SIG-M5 treated with dmso at 0.1 percent for 504 hours (cell line): ENCODE measurements at regions not wholly inside any gene's neighbourhood (a gene's known extent, or its start where the extent isn't known, plus 50 kb on each side); places are given as distances from the start of the nearest gene placed in this dataset.
"Not testable (repeated sequence)": the region's sequence is repeated elsewhere in the genome, so short reads cannot be mapped to it uniquely, and the experiment has no call there.

Experiments used
- DNase-seq: peaks from one replicate; lab custom pipeline; 2025; ENCODE audit not compliant: unreplicated experiment; lab: John Stamatoyannopoulos, UW

- DNase-seq = no peak
Observed at GRCh38 chr22:26768952-26769351, 111.6 kb downstream of the MIAT start.

- DNase-seq = no peak
Observed at GRCh38 chr22:26769663-26770062, 112.3 kb downstream of the MIAT start.

DNA sequence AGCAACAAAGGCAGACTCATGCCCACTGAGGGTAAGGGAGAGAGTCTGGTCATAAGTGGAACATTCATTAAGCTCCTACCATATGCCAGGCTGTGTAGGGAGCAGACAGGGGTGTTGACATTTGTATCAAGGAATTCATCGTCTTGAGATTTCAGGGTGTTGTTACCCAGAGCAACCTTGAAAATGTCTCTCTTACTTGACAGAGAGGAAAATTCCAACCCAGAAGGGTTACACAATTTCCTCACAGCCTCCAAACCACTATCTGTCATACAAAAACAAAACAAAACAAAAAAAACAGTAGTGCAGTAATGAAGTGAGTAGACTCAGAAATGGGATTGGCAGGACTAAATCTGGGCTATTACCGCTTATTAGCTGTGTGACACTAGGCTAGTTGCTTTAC lies 113.2 kb downstream of the MIAT start:
- no peak for DNase-seq

- DNase-seq = not testable (repeated sequence)
Observed at GRCh38 chr22:26773054-26773453, 115.7 kb downstream of the MIAT start.

DNA sequence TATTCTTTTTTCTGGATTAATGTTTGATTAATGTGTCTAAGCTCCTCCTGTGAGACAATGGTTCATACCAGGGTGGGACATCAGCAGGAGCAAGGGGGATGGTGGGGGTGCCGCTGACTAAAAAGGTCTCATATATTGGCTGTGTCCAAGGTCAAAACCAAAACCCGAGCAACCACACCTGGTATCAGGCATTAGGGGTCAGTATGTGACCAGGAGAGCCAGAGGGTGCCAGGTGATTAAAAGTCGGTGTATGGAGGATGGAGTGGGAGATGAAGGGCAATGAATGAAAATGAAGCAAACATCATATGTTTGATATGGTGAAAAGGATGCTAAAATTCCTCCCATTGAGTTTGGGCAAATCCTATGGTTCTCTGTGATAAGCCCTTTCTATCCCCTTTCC lies 118.0 kb downstream of the MIAT start:
- DNase-seq = no peak

GRCh38 chr22:26777156-26777801 lies 119.9 kb downstream of the MIAT start:
- DNase-seq = no peak

DNA sequence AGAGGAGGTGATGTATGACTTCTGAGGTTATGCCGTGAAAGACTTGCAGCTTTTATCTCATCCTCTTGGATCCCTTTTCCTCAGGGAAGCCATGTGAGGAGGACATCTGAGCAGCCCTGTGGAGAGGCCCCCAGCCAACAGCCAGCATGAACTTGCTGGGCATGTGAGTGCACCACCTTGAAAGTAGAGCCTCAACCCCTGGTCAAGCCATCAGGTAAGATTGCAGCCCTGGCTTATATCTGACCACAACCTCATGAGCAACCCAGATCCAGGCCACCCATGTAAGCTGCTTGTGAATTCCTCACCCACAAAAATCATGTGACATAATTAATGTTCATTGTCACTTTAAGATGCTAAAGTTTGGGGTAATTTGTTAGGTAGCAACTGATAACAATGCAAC lies 121.0 kb downstream of the MIAT start:
- no peak for DNase-seq

DNA sequence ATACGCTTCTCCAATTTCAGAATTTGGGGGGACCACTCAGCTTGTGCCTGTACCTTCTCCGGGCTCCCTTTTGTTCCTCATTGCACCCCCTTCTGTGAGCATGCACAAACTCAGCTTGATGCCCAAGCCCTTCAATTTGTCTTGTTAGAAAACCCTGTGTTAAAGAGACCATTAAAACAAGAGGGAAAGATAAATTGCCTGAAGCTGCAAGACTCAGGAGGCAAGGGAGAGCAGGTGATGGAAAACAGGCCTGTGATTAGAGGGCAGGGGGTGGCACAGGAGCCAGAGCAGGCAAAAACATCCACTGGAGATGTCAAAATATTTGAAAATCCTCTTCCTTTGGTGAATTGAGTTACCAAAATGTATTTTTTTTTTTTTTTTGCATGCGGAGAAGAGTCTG lies 121.7 kb downstream of the MIAT start:
- no peak for DNase-seq

- no peak for DNase-seq
Observed at GRCh38 chr22:26779929-26780328, 122.5 kb downstream of the MIAT start.

DNA sequence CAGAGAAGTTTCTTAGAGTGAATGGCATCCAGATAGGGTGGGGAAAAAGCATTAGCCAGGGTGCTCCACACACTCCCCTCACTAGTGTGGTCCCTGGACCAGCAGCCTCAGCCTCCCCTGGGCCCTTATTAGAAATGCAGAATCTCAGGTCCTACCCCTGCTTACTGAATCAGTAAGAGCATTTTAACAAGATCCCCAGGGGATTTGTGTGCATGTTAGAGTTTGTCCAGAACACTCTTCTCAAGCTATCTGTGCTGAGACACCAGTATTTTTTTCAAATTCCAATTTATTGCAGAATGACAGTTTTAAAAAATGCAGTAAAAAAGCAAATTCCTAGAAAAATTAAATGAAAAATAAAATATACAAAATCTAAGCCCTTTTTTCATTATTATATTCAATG lies 123.1 kb downstream of the MIAT start:
- DNase-seq = no peak

DNA sequence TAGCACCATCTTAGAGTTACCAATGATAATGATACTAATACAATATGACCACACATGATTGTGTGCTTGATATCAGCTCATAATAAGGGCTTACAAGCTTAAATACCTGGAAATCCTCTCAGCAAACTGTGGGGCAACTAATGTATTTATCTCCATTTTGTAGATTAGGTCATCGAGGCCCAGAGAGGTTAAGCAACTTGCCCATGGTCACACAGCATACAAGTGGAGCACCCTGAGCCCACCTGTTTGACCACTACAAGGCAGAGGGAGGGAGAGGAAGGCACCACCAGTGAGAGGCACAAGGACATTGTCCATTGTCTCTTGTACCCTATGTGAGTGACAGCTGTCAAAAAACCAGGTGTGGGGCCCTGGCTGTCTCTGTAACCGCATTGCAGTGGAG lies 123.7 kb downstream of the MIAT start:
- no peak for DNase-seq

DNA sequence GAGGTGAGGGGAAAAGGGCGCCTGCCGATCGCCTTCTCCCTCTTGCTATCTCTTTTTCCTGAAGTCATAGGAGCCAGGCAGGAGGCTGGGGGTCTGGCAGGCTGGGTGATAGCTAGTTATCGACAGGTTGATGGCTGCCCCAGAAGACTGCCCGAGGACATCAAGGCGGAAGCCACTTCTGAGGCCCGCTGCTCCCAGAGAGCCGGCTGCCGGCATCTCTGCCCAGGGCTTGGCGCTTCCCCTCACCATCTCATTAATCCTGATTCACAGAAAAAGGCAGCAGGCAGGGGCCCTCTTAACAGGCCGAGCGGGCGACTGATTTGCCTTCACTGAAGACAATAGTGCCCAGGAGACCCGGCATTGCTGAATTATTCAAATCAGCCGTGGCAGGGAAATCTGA lies 124.2 kb downstream of the MIAT start:
- DNase-seq = no peak

GRCh38 chr22:26783885-26784284 lies 126.5 kb downstream of the MIAT start:
- no peak for DNase-seq

GRCh38 chr22:26784772-26785171 lies 127.4 kb downstream of the MIAT start:
- DNase-seq = no peak

DNA sequence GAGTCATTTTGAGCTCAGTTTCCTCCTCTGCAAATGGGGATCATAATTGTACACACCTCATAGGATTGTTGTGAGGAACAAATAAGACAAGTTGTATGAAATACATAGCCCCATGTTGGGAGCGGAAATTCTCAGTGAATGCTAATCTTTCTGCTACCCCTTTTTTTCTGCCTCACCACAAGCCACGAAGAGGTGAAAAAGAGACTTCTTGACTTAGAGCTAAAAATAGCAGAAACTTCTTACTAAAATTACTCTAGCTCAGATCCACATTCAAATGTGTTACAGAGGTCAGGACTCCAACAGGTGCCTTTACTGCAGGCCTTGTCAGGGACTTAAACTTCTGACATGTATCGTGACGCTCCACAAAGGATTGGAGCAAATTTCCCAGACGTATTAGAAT lies 128.5 kb downstream of the MIAT start:
- DNase-seq = no peak

DNA sequence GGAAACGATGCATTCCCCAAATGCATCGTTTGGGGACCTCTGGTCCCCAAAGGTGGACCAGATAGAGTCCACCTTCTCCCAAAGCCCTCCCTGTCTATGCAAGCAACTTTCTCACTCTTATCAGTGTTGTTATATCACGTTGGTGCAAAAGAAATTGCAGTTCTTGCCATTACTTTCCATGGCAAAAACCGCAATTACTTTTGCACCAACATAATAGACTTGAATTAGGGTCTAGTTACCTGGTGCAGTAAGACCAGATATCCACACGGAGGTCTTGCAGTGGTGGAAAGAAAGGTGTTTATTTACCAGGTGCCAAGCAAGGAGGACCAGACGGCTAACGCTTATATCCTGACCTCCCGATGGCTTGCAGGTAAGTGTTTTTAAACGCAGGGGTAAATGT lies 129.0 kb downstream of the MIAT start:
- no peak for DNase-seq

DNA sequence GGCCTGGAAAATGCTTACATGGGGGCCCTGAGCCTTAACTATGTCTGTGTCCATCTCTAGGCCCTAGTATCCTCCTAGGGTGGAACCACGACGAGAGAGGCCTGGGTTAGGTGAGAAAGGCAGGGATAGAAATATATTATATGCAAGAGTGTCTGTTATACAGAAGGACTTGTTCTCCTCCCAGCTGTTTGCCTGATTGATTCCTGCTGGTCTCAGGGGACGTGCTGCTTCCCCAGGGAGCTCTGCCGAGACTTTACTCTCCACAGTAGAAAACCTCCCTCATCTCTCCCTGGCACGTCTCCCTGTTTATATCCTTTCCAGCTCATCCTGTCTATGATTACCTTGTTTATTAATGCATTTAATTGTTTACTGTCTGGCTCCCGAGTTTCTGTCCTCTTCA lies 132.6 kb downstream of the MIAT start:
- DNase-seq = no peak

DNA sequence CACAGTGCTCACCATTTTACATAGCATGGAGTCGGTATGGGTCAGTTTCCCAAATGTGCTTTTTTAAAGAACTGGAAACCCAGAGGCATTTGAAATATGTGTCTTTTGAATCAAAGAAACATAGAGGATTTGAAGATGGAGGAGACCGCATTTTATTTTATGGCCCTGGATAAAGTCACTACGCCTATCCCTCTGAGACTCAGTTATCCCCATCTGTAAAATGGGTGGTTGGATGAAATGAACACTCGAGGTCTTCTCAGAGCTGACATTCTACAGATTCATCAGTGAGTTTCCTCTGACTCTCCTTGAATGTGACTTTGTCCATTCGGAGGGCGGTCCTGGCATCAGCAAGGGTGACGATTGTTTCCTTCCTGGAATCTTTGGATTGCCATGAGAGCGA lies 135.1 kb downstream of the MIAT start:
- DNase-seq = no peak

DNA sequence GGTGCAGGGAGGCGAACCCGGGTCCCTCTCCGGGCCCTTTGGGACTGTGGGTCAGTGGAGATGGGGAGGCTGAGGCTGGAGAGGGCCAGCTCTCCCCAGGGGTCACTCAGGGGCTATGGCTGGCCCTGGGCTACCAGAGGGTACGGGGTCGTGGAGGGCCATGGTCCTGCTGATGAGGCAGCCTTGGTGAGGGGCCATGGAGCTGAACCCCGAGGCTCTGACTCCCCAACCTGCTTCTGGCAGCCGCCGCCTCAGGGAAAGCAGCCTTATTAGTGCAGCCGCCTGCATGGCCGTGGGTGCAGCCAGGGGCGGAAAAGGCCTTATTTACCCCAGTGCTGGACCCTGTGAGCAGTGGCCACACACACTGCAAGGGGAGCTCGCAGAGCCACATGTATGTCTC lies 139.4 kb downstream of the MIAT start:
- DNase-seq = no peak

DNA sequence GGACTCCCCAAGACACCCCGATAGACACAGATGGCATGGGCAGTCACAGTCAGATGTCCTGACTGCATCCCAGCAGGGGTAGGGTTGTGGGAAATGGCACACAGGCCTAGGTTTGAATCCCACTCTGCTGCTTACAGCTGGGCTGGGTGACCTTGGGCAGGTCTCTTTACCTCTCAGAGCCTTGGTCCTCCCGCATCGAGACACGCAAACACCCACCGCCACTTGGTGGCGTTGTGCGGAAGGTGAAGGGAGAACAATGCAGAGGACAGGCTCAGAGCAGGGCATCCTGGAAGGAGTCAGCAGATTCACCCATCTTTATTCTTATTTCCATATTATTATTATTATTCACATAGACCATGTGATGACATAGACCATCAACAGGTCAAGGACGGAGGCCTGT lies 140.5 kb downstream of the MIAT start:
- no peak for DNase-seq

- DNase-seq = no peak
Observed at GRCh38 chr22:26798462-26799065, 141.2 kb downstream of the MIAT start.

DNA sequence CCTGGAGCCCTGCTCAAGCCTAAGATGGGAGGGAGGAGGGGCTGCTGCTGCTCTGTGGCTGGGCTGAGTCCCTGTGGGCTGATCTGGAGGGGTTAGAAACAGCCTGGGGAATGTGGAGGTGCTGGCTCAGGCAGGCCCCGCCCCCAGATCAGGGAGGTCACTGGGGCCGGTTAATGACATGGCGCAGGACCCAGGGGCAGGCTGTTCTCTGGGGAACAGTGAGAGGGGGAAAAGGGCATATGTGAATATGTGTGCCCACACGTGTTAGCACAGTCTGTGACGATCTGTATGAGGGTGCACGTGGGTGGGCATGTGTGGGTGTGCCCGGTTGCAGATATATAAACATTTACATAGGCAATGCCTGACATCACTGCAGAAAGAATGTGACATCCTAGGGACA lies 143.5 kb downstream of the MIAT start:
- DNase-seq = no peak

DNA sequence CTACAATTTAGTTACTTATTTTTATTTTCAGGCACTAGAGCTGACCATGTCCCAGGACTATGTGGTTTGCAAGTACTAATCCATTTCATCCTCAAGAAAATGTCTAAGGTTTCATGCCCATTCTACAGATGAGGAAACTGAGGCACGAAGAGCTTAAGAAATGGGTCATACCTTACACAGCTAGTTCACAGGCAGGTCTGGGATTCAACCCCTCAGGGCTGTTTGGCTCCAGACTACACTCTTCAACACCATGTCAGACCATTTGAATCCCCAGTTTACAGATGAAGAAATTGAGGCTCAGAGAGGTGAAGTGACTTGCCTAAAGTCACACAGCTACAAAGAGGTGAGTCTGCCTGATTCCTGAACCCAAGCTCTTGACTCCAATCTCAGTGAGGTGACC lies 144.1 kb downstream of the MIAT start:
- DNase-seq = no peak
